ENCODE measurements at regions not wholly inside any gene's neighbourhood (a gene's known extent, or its start where the extent isn't known, plus 50 kb on each side); places are given as distances from the start of the nearest gene placed in this dataset.
"Not testable (repeated sequence)": the region's sequence is repeated elsewhere in the genome, so short reads cannot be mapped to it uniquely, and the experiment has no call there.

DNA sequence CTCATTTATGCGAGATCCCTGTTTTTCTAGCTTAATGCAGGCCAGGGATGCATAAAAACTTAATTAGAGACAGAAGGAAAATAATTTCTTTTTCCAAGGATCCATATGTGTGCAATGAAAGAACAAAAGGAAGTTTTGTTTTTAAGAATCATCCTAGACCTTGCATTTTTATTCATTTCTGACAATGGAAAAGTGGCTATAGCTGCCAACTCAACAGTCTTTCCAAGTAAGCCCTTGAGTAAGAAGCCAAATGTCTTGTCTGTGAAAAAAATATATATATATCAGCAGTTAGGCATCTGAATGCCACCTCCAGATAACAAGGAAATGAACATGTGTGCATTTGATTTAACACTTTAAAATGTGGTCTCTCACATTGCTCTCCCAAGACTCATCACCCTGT, 1397.6 kb downstream of the GATA3 start:
- 69 to 83% (median 70%) methylated on average over 1 of the region's 1 CpG for WGBS, 3 donors
- Histone ChIP-seq H3K4me1 (ENCODE audit: control insufficient read depth in 3 of 3, insufficient read depth in 2 of 3, low read depth in 1 of 3, low read length in 2 of 3) (no peaks in the 10 kb centered on the region), H3K27me3 (ENCODE audit: control insufficient read depth in 3 of 3, insufficient read depth in 3 of 3, low read length in 3 of 3) (no peaks in the 10 kb centered on the region), H3K27ac (ENCODE audit: low read depth in 1 of 3, low read length in 2 of 3) (no peak overlapping the region), H3K36me3 (ENCODE audit: control insufficient read depth in 3 of 3, insufficient read depth in 2 of 3, low read depth in 1 of 3, low read length in 3 of 3) (no peaks in the 10 kb centered on the region), H3K9me3 (ENCODE audit: control insufficient read depth in 2 of 2, insufficient read depth in 1 of 2, low read depth in 1 of 2, low read length in 1 of 2) (peaks cover 0 to 9% of the 10 kb centered on the region in 2 donors), H3K4me3 (ENCODE audit: low read depth in 1 of 3, low read length in 3 of 3) (no peak overlapping the region)
- no peak for FAIRE-seq
- DNase-seq: no peak

DNA sequence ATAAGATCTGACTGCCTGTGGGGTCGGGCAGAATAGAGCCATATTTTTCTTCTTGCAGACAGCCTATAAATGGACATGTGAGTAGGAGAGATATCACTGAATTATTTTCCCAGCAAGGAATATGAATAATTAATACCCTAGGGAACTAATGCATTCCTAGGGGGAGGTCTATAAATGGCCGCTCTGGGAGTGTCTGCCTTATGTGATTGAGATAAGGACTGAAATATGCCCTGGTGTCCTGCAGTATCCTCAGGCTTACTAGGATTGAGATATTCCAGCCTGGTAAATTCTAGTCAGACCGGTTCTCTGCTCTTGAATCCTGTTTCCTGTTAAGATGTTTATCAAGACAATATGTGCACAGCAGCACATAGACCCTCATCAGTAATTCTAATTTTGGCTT, 1399.4 kb downstream of the GATA3 start:
- not testable (repeated sequence) for H3K27me3 ChIP-seq (ENCODE audit: control insufficient read depth in 3 of 3, insufficient read depth in 3 of 3, low read length in 3 of 3); H3K4me3 ChIP-seq (ENCODE audit: low read depth in 1 of 3, low read length in 3 of 3); H3K9me3 ChIP-seq (ENCODE audit: control insufficient read depth in 2 of 2, insufficient read depth in 1 of 2, low read depth in 1 of 2, low read length in 1 of 2); FAIRE-seq; H3K27ac ChIP-seq (ENCODE audit: low read depth in 1 of 3, low read length in 2 of 3); H3K4me1 ChIP-seq (ENCODE audit: control insufficient read depth in 3 of 3, insufficient read depth in 2 of 3, low read depth in 1 of 3, low read length in 2 of 3); H3K36me3 ChIP-seq (ENCODE audit: control insufficient read depth in 3 of 3, insufficient read depth in 2 of 3, low read depth in 1 of 3, low read length in 3 of 3); DNase-seq
- 84 to 86% (median 84%) methylated on average over 3 of the region's 3 CpGs for WGBS, 3 donors

DNA sequence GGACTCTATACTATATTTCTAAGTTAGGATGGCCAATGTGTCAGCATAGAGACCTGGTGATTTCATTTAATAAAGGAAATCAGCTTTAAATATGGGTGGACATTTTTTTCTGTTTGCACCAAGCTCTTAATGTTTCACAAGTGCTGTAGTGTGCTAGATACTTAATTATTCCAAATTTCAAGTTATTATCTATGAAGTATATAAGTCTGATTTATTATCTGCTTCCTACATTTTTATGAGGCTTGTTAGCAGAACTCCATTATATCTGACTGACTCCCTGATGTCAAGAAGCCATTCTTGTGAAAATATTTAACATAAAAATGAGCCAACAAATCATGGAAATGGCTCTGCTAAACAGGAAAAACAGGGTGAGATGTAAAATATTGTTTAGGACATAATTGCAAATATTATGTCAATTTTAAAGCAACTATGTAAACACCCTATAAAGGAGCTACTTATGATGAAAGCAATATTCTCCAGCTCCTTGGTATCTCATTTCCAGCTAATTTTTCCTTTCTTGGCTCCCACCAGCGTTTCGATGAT, 1415.2 kb downstream of the GATA3 start:
- Histone ChIP-seq H3K9me3 (ENCODE audit: control insufficient read depth in 2 of 2, insufficient read depth in 1 of 2, low read depth in 1 of 2, low read length in 1 of 2) (no peaks in the 10 kb centered on the region), H3K36me3 (ENCODE audit: control insufficient read depth in 3 of 3, insufficient read depth in 2 of 3, low read depth in 1 of 3, low read length in 3 of 3) (no peaks in the 10 kb centered on the region), H3K27me3 (ENCODE audit: control insufficient read depth in 3 of 3, insufficient read depth in 3 of 3, low read length in 3 of 3) (no peaks in the 10 kb centered on the region), H3K27ac (ENCODE audit: low read depth in 1 of 3, low read length in 2 of 3) (no peak overlapping the region), H3K4me1 (ENCODE audit: control insufficient read depth in 3 of 3, insufficient read depth in 2 of 3, low read depth in 1 of 3, low read length in 2 of 3) (no peaks in the 10 kb centered on the region), H3K4me3 (ENCODE audit: low read depth in 1 of 3, low read length in 3 of 3) (no peak overlapping the region)
- no peak for FAIRE-seq
- no peak for DNase-seq
- WGBS, 3 donors: 64 to 66% (median 65%) methylated on average over 2 of the region's 2 CpGs

DNA sequence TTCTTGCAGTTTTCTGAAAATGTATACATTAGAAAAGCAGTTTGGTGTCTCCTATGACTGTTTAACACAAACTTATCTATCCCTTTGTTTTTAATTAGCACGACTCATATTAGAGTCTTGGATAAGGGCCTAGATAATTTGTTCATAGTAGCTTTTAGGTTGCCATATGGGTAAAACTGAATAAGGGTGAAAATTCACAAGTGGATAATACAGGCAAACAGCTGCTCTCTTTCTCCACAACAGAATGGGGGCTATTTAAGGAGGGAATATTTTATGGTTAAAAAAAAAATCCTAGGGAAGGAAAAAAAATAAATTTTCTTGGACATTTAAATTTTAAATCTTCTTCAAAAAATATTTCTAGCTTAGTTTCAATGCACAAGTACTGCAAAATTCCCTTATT, 1416.1 kb downstream of the GATA3 start:
- WGBS, 3 donors: 56 to 73% (median 57%) methylated on average over 1 of the region's 1 CpG
- H3K4me3 ChIP-seq (ENCODE audit: low read depth in 1 of 3, low read length in 3 of 3): no peak overlapping the region
- FAIRE-seq (no peak), DNase-seq (no peak)
- H3K36me3 ChIP-seq (ENCODE audit: control insufficient read depth in 3 of 3, insufficient read depth in 2 of 3, low read depth in 1 of 3, low read length in 3 of 3): no peaks in the 10 kb centered on the region
- H3K27me3 ChIP-seq (ENCODE audit: control insufficient read depth in 3 of 3, insufficient read depth in 3 of 3, low read length in 3 of 3): no peaks in the 10 kb centered on the region
- H3K9me3 ChIP-seq (ENCODE audit: control insufficient read depth in 2 of 2, insufficient read depth in 1 of 2, low read depth in 1 of 2, low read length in 1 of 2): no peaks in the 10 kb centered on the region
- no peak overlapping the region for H3K27ac ChIP-seq (ENCODE audit: low read depth in 1 of 3, low read length in 2 of 3)
- no peaks in the 10 kb centered on the region for H3K4me1 ChIP-seq (ENCODE audit: control insufficient read depth in 3 of 3, insufficient read depth in 2 of 3, low read depth in 1 of 3, low read length in 2 of 3)

DNA sequence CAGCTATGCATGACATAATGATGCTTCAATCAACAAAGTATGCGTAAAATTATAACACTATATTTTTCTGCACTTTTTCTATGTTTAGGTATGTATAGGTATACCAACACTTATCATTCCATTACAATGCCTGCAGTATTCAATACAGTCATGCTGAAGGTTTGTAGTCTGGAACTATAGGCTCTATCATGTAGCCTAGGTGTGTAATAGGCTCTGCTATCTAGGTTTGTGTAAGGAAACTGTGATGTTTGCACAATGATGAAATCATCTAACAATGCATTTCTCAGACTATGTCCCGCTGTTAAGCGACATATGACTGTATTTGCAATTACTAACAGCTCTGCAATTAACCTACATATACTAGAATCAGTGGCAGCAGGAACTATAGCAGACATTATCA, 1447.5 kb downstream of the GATA3 start:
- no peaks in the 10 kb centered on the region for H3K27me3 ChIP-seq (ENCODE audit: control insufficient read depth in 3 of 3, insufficient read depth in 3 of 3, low read length in 3 of 3)
- H3K27ac ChIP-seq (ENCODE audit: low read depth in 1 of 3, low read length in 2 of 3): no peak overlapping the region
- no peak overlapping the region for H3K4me3 ChIP-seq (ENCODE audit: low read depth in 1 of 3, low read length in 3 of 3)
- no peaks in the 10 kb centered on the region for H3K36me3 ChIP-seq (ENCODE audit: control insufficient read depth in 3 of 3, insufficient read depth in 2 of 3, low read depth in 1 of 3, low read length in 3 of 3)
- no peaks in the 10 kb centered on the region for H3K4me1 ChIP-seq (ENCODE audit: control insufficient read depth in 3 of 3, insufficient read depth in 2 of 3, low read depth in 1 of 3, low read length in 2 of 3)
- FAIRE-seq (no peak), DNase-seq (no peak)
- H3K9me3 ChIP-seq (ENCODE audit: control insufficient read depth in 2 of 2, insufficient read depth in 1 of 2, low read depth in 1 of 2, low read length in 1 of 2): no peaks in the 10 kb centered on the region
- 43 to 77% (median 59%) methylated on average over 3 of the region's 3 CpGs for WGBS, 3 donors

DNA sequence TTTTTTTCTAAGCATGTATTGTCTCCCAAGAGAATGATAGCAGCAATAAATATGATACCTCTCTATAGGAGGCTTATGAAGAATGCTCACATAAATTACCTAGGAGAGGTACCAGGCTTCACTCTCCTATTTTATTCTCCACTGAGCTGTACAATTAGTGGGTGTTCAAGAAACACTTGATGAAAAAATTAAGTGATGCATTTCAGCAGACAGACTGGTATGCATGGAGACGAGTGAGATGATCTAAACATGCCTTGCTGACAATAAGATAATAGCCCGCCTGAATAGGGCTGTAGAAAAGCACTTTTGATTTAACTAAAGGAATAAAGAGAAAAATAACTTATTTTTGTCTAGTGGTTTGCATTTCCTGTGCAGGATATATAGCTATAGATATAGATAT, 1449.7 kb downstream of the GATA3 start:
- Histone ChIP-seq H3K4me1 (ENCODE audit: control insufficient read depth in 3 of 3, insufficient read depth in 2 of 3, low read depth in 1 of 3, low read length in 2 of 3) (no peaks in the 10 kb centered on the region), H3K27ac (ENCODE audit: low read depth in 1 of 3, low read length in 2 of 3) (no peak overlapping the region), H3K9me3 (ENCODE audit: control insufficient read depth in 2 of 2, insufficient read depth in 1 of 2, low read depth in 1 of 2, low read length in 1 of 2) (no peaks in the 10 kb centered on the region), H3K36me3 (ENCODE audit: control insufficient read depth in 3 of 3, insufficient read depth in 2 of 3, low read depth in 1 of 3, low read length in 3 of 3) (no peaks in the 10 kb centered on the region), H3K27me3 (ENCODE audit: control insufficient read depth in 3 of 3, insufficient read depth in 3 of 3, low read length in 3 of 3) (no peaks in the 10 kb centered on the region), H3K4me3 (ENCODE audit: low read depth in 1 of 3, low read length in 3 of 3) (no peak overlapping the region)
- WGBS, 3 donors: 81 to 86% (median 84%) methylated on average over 2 of the region's 2 CpGs
- DNase-seq (no peak), FAIRE-seq (no peak)

DNA sequence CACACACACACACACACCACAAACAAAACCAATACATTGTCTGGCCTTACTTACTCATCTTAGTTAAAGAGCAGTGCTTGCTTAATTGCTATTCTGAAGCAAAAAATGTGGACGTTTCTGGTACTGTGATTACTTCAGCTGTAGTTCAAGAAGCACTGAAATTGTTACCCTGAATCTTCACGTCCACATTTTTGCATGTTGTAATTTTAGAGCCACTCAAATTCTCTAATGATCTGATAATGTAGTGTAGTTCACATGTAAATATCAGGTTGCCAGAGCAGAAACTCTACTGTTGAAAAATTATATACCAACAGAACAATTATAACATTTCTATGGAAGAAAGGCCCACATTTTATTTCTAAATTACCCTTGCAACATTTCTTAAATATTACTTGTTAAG, 1451.1 kb downstream of the GATA3 start:
- no peaks in the 10 kb centered on the region for H3K9me3 ChIP-seq (ENCODE audit: control insufficient read depth in 2 of 2, insufficient read depth in 1 of 2, low read depth in 1 of 2, low read length in 1 of 2)
- 36 to 43% (median 40%) methylated on average over 2 of the region's 2 CpGs for WGBS, 3 donors
- no peak for FAIRE-seq
- no peaks in the 10 kb centered on the region for H3K36me3 ChIP-seq (ENCODE audit: control insufficient read depth in 3 of 3, insufficient read depth in 2 of 3, low read depth in 1 of 3, low read length in 3 of 3)
- no peak for DNase-seq
- H3K4me3 ChIP-seq (ENCODE audit: low read depth in 1 of 3, low read length in 3 of 3): no peak overlapping the region
- H3K4me1 ChIP-seq (ENCODE audit: control insufficient read depth in 3 of 3, insufficient read depth in 2 of 3, low read depth in 1 of 3, low read length in 2 of 3): no peaks in the 10 kb centered on the region
- no peaks in the 10 kb centered on the region for H3K27me3 ChIP-seq (ENCODE audit: control insufficient read depth in 3 of 3, insufficient read depth in 3 of 3, low read length in 3 of 3)
- no peak overlapping the region for H3K27ac ChIP-seq (ENCODE audit: low read depth in 1 of 3, low read length in 2 of 3)

DNA sequence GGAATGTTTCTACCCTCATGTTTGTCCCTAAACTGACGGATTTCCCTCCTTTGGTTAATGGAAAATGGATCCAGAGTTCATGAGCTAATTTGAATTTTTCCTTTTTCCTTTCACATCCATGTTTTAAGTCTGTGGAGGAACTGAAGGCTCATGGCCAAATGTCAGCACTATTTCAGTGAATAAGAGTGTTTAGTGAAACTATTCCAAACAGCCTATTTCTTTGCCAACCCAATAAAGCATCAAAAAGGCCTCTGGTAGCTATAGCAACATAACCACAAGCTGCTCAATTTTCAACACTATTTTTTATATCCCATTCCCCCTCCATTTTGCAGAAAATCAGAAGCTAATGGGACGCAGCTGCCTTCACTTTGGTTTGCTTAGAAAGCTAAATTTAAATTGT, 1454.1 kb downstream of the GATA3 start:
- H3K27me3 ChIP-seq (ENCODE audit: control insufficient read depth in 3 of 3, insufficient read depth in 3 of 3, low read length in 3 of 3): no peaks in the 10 kb centered on the region
- WGBS, 3 donors: 45 to 62% (median 59%) methylated on average over 2 of the region's 2 CpGs
- H3K36me3 ChIP-seq (ENCODE audit: control insufficient read depth in 3 of 3, insufficient read depth in 2 of 3, low read depth in 1 of 3, low read length in 3 of 3): no peaks in the 10 kb centered on the region
- no peaks in the 10 kb centered on the region for H3K9me3 ChIP-seq (ENCODE audit: control insufficient read depth in 2 of 2, insufficient read depth in 1 of 2, low read depth in 1 of 2, low read length in 1 of 2)
- DNase-seq: peak in 1 of 2 donors; percentile 8
- no peak for FAIRE-seq
- H3K27ac ChIP-seq (ENCODE audit: low read depth in 1 of 3, low read length in 2 of 3): no peak overlapping the region
- H3K4me1 ChIP-seq (ENCODE audit: control insufficient read depth in 3 of 3, insufficient read depth in 2 of 3, low read depth in 1 of 3, low read length in 2 of 3): no peaks in the 10 kb centered on the region
- H3K4me3 ChIP-seq (ENCODE audit: low read depth in 1 of 3, low read length in 3 of 3): no peak overlapping the region

DNA sequence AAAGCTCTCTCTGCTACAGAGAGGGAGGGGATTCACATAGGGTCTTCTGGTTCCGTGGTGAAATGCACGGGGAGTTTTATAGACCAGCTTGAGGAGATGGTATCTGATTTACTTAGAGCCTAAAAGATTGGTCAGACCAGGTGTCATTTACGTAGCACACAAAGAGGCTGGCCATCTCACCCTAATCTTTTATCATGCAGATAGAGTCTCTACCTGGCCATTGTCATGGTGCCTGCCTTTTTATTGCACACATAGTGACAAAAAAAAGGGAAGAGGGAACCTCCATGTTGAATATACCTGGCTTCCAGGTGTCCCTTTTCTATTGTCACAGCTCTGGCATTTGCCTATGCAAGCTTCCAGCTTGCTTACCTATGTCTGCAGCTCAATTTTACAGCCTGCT, 1456.1 kb downstream of the GATA3 start:
- no peaks in the 10 kb centered on the region for H3K4me1 ChIP-seq (ENCODE audit: control insufficient read depth in 3 of 3, insufficient read depth in 2 of 3, low read depth in 1 of 3, low read length in 2 of 3)
- FAIRE-seq (no peak), DNase-seq (no peak)
- no peaks in the 10 kb centered on the region for H3K27me3 ChIP-seq (ENCODE audit: control insufficient read depth in 3 of 3, insufficient read depth in 3 of 3, low read length in 3 of 3)
- no peak overlapping the region for H3K27ac ChIP-seq (ENCODE audit: low read depth in 1 of 3, low read length in 2 of 3)
- no peaks in the 10 kb centered on the region for H3K36me3 ChIP-seq (ENCODE audit: control insufficient read depth in 3 of 3, insufficient read depth in 2 of 3, low read depth in 1 of 3, low read length in 3 of 3)
- 36 to 59% (median 40%) methylated on average over 3 of the region's 3 CpGs for WGBS, 3 donors
- H3K4me3 ChIP-seq (ENCODE audit: low read depth in 1 of 3, low read length in 3 of 3): no peak overlapping the region
- no peaks in the 10 kb centered on the region for H3K9me3 ChIP-seq (ENCODE audit: control insufficient read depth in 2 of 2, insufficient read depth in 1 of 2, low read depth in 1 of 2, low read length in 1 of 2)

Measured in small intestine (tissue), 7 donors.